Loucy (cell line): ENCODE measurements at regions not wholly inside any gene's neighbourhood (a gene's known extent, or its start where the extent isn't known, plus 50 kb on each side); places are given as distances from the start of the nearest gene placed in this dataset.

Source experiments
- EZH2phosphoT487 ChIP-seq: fragments of 200-600 bp; IDR thresholded peaks from 2 replicates; pipeline ENCODE4 v1.6.1; 2018; ENCODE audit warnings: antibody characterized with exemption, mild to moderate bottlenecking, moderate library complexity, borderline replicate concordance
- TF ChIP-seq, protein P1 (sequence below): fragments of 200-600 bp; sonication (generic); conservative IDR thresholded peaks from 2 replicates; pipeline ENCODE4 v1.5.1; 2014; ENCODE audit warnings: mild to moderate bottlenecking, antibody characterized with exemption, low read length

DNA sequence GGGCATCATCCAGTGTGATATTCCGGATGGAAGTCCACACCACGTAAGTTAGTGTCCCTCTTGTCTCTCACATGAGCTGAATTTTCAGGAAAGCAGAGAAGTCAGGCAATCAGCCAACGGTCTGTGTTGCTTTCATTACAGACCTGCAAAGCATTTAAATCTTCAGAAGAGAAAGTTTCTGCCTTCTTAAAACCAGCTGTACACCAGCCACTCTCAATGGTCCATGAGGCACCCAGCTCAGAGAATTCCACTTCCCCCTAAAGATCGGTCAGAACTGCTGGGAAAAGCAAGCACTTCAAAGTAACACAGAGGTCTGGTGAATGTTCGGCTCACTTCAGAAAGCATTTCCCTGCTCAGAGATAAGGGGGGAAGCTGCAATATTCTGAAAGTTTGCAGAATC is 903.7 kb downstream of the EPHA3 start:
- TF ChIP-seq, protein P1, sequence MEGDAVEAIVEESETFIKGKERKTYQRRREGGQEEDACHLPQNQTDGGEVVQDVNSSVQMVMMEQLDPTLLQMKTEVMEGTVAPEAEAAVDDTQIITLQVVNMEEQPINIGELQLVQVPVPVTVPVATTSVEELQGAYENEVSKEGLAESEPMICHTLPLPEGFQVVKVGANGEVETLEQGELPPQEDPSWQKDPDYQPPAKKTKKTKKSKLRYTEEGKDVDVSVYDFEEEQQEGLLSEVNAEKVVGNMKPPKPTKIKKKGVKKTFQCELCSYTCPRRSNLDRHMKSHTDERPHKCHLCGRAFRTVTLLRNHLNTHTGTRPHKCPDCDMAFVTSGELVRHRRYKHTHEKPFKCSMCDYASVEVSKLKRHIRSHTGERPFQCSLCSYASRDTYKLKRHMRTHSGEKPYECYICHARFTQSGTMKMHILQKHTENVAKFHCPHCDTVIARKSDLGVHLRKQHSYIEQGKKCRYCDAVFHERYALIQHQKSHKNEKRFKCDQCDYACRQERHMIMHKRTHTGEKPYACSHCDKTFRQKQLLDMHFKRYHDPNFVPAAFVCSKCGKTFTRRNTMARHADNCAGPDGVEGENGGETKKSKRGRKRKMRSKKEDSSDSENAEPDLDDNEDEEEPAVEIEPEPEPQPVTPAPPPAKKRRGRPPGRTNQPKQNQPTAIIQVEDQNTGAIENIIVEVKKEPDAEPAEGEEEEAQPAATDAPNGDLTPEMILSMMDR, result no peak
- no peak for TF ChIP-seq EZH2phosphoT487
